Lung (tissue), 11 donors: ENCODE measurements at regions not wholly inside any gene's neighbourhood (a gene's known extent, or its start where the extent isn't known, plus 50 kb on each side); places are given as distances from the start of the nearest gene placed in this dataset.
A peak's percentile ranks its signal among the peaks of the same experiment; 100 is the strongest.

Experiments used
- ATAC-seq: fragments of 200-7000 bp; cut with Tn5 transposase; one replicate; pipeline ENCODE4 v1.9.1; 2020; ENCODE audit warnings: moderate number of reproducible peaks; ENCODE audit not compliant: insufficient read depth, low FRiP score
- DNase-seq, 3 donors: peaks; one replicate each; pipeline ENCODE4 v3.0.0-alpha.2; 2013 to 2017
- H3K27ac ChIP-seq, 2 donors: one replicate each; pipeline ENCODE4 v1.5.1; 2013; ENCODE audit warnings: mild to moderate bottlenecking in 2 of 2, moderate library complexity in 2 of 2, control low read depth in 1 of 2, inconsistent platforms in 1 of 2, low read depth in 1 of 2, low read length in 1 of 2
- H3K27me3 ChIP-seq, 3 donors: one replicate each; pipeline ENCODE4 v1.5.1; 2013; ENCODE audit warnings: low read length in 2 of 3; ENCODE audit not compliant: control insufficient read depth in 3 of 3, insufficient read depth in 3 of 3
- H3K36me3 ChIP-seq, 4 donors: one replicate each; pipeline ENCODE4 v1.5.1; 2013; ENCODE audit warnings: low read length in 4 of 4, mild to moderate bottlenecking in 1 of 4, moderate library complexity in 1 of 4; ENCODE audit not compliant: control insufficient read depth in 4 of 4, insufficient read depth in 4 of 4
- H3K4me1 ChIP-seq, 5 donors: one replicate each; pipeline ENCODE4 v1.5.1; 2013; ENCODE audit warnings: low read length in 5 of 5, mild to moderate bottlenecking in 2 of 5, moderate library complexity in 1 of 5; ENCODE audit not compliant: control insufficient read depth in 5 of 5, insufficient read depth in 5 of 5
- H3K4me3 ChIP-seq: one replicate; pipeline ENCODE4 v1.5.1; 2013; ENCODE audit warnings: mild to moderate bottlenecking, control low read depth, moderate library complexity
- H3K9ac ChIP-seq, 2 donors: one replicate each; pipeline ENCODE4 v1.5.1; 2013; ENCODE audit warnings: low read length in 2 of 2, control low read depth in 1 of 2; ENCODE audit not compliant: insufficient read depth in 1 of 2
- H3K9me3 ChIP-seq, 4 donors: one replicate each; pipeline ENCODE4 v1.5.1; 2013; ENCODE audit warnings: low read length in 3 of 4, mild to moderate bottlenecking in 1 of 4, moderate library complexity in 1 of 4; ENCODE audit not compliant: control insufficient read depth in 4 of 4, insufficient read depth in 3 of 4
- WGBS, 2 donors: extraction: QIAGEN DNeasy Blood & Tissue Kit; methylation state at CpG; one replicate each; pipeline ENCODE4 v1.1.7; 2013; 5-methylcytosine and 5-hydroxymethylcytosine counted together
- TF ChIP-seq, protein P1 (sequence below): IDR thresholded peaks from 2 replicates; pipeline ENCODE4 v1.5.1; 2012; ENCODE audit warnings: mild to moderate bottlenecking; ENCODE audit errors: control extremely low read depth, extremely low read depth
- donor health status: control.
- donor health status: control.
- donor health status: Bipolar disorder and iron deficiency.
- donor health status: healthy.
- donor health status: DM: yes; HTN: yes; CAD: no.

DNA sequence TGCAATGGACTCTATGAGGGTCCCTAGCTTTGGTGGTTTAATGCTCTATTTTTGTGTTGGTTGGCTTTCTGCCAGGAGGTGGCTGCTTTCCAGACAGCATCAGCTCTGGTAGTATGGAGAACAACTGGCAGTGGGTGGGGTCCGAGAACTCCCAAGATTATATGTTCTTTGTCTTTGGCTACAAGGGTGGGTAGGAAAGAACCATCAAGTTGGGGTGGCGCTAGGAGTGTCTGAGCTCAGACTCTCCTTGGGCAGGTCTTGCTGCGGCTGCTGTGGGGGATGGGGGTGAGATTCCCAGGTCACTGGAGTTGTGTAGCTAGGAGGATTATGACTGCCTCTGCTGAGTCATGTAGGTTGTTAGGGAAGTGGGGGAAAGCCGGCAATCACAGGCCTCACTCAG lies 976.1 kb upstream of the GYPC start:
- peak in 1 of 3 donors; percentile 4 for DNase-seq
- Histone ChIP-seq H3K27me3 (no peaks in the 10 kb centered on the region), H3K27ac (no peak overlapping the region), H3K36me3 (no peaks in the 10 kb centered on the region), H3K9me3 (no peaks in the 10 kb centered on the region), H3K4me1 (no peaks in the 10 kb centered on the region), H3K4me3 (no peak overlapping the region), H3K9ac (no peak overlapping the region)
- ATAC-seq, result no peak
- WGBS, 2 donors, result 68 to 83% methylated on average over 4 of the region's 4 CpGs
- TF ChIP-seq, protein P1, sequence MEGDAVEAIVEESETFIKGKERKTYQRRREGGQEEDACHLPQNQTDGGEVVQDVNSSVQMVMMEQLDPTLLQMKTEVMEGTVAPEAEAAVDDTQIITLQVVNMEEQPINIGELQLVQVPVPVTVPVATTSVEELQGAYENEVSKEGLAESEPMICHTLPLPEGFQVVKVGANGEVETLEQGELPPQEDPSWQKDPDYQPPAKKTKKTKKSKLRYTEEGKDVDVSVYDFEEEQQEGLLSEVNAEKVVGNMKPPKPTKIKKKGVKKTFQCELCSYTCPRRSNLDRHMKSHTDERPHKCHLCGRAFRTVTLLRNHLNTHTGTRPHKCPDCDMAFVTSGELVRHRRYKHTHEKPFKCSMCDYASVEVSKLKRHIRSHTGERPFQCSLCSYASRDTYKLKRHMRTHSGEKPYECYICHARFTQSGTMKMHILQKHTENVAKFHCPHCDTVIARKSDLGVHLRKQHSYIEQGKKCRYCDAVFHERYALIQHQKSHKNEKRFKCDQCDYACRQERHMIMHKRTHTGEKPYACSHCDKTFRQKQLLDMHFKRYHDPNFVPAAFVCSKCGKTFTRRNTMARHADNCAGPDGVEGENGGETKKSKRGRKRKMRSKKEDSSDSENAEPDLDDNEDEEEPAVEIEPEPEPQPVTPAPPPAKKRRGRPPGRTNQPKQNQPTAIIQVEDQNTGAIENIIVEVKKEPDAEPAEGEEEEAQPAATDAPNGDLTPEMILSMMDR, result no peak

DNA sequence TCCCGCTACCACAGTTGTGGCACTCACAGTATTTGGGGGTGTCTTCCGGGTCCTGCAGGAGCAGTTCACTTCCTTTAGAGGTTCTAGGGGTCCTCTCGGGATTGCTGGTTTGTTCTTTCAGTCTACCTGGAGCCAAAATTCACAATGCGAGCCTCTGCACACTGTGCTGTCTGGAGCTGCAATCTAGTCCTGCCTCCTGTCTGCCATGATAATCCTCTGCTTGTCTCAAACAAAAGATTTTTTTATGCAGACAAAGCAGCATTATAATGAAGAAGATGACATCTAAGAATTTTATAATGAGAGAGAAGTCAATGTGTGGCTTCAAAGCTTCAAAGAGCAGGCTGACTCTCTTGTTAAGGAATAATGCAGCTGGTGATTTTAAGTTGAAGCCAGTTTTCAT lies 975.1 kb upstream of the GYPC start:
- Histone ChIP-seq H3K9me3 (no peaks in the 10 kb centered on the region), H3K4me3 (no peak overlapping the region), H3K27me3 (no peaks in the 10 kb centered on the region), H3K27ac (no peak overlapping the region), H3K4me1 (no peaks in the 10 kb centered on the region), H3K36me3 (no peaks in the 10 kb centered on the region), H3K9ac (no peak overlapping the region)
- TF ChIP-seq, protein P1, result no peak
- DNase-seq, result no peak
- no peak for ATAC-seq
- 93 to 94% methylated on average over 4 of the region's 4 CpGs for whole genome bisulfite sequencing, 2 donors

DNA sequence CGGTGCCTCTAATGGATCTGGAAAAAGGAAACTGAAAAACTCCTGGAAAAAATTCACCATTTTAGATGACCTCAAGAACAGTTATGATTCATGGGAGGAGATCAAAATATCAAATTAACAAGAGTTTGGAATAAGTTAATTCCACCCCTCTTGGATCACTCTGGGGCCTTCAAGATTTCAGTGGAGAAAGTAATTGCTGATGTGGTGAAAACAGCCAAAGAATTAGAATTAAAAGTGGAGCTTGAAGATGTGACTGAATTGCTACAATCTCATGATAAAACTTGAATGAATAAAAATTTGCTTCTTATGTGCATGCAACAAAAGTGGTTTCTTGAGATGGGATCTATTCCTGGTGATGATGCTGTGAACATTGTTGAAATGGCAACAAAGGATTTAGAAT lies 974.4 kb upstream of the GYPC start:
- WGBS, 2 donors, result 92 to 97% methylated on average over 1 of the region's 1 CpG
- Histone ChIP-seq H3K27ac (no peak overlapping the region), H3K4me1 (no peaks in the 10 kb centered on the region), H3K36me3 (no peaks in the 10 kb centered on the region), H3K27me3 (no peaks in the 10 kb centered on the region), H3K9me3 (no peaks in the 10 kb centered on the region), H3K9ac (no peak overlapping the region), H3K4me3 (no peak overlapping the region)
- TF ChIP-seq, protein P1, result no peak
- ATAC-seq, result no peak
- no peak for DNase-seq
